NCI-H2196 treated with DMSO at 0.1 percent for 48 hours (cell line): ENCODE measurements at regions not wholly inside any gene's neighbourhood (a gene's known extent, or its start where the extent isn't known, plus 50 kb on each side); places are given as distances from the start of the nearest gene placed in this dataset.
"Not testable (repeated sequence)": the region's sequence is repeated elsewhere in the genome, so short reads cannot be mapped to it uniquely, and the experiment has no call there.

ENCODE experiments used
- DNase-seq: peaks from one replicate; lab custom pipeline; 2025; ENCODE audit not compliant: unreplicated experiment; lab: John Stamatoyannopoulos, UW

DNA sequence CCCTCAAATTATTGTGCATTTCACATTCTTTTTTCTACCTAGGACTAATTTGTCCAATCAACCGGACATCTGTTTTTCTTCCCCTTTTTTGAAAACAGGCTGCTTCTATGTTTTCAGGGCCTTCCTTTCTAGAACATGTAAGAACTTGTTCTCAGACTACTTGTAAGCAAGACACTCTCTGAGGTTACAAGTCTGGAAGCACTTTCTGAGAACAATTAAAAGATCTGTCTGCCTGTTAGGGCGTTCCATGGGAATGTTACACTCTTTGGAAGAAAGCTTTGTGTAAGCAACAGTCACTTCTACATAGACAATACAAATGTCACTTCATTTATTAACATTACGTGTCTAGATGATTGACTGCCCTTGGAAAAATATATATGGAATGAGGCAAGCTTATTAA is 50.9 kb upstream of the HSPB3 start:
- no peak for DNase-seq

DNA sequence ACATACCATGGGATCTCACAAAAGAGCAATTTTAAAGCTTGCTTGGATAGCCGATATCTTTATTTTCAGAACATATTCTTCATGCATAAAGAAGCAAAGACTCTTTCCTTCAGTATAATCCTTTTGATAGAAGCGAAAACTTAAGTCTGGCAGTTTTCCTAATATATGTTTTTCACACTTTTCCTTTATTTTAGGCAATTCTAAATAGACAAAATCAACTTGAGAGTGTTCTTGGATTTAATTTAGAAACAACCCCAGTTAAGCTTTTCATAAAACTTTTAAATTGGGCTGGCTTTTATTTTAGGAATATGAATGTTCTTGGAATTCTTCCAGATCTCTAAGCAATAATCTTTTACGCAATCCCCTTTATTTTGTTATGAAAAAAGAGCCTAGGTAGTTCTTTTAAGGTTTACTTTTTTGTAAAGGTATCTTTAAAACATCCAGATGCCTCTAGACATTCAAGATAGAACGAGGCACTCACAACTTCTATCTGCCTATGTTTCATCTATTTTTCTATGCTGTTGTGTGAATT is 51.5 kb upstream of the HSPB3 start:
- DNase-seq: no peak

DNA sequence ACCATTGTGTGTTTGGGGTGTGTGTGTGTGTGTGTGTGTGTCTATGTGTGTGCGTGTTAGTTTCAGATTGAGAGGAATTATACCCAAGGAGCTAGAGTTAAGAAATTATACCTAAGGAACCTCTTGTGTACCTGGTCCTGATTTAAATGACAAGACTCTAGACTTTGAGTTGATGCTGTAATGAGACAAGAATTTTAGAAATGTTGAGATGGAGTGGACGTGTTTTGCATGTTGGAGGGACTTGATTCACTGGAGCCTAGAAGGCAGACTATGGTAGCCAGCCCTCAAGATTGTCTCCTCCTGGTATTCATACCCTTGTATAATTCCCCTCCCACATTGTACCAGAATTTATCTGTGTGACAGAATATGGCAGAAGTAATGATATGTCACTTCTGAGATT is 52.4 kb upstream of the HSPB3 start:
- DNase-seq: no peak

DNA sequence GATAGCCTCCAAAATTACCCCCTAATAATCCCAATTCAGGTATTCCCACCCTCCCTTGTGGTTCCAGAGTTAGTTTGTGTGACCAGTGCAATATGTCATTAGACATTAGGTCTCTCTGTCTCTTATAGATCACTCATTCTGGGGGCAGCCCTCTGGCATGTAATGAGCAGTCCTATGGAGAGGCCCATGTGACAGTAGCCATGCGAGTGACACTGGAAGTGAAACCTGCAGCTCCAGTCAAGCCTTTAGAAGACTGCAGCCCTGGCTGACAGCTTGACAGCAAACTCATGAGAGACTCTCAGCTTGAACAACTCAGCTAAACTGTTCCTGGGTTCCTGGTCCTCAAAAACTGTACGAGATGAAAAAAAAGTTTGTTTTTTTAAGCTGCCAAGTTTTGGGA is 54.0 kb upstream of the HSPB3 start:
- DNase-seq: no peak

DNA sequence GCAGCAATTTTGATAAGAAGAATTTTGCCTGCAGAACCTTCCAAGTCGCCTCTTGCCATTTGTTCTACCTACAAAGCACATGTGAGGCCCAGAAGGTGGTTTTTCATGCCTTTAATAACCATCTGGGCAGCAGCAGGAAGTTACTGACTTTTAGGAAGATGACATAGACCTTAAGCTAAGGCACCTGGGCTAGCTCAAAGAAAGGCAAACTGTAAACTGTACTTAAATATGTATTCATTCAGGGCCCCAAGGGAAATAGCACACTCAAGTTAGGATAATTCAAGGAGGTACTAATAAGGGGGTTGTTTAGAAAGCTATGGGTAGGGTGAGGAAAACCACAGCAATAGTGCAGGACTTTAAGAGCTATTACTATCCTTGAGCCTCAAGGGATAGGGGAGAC is 57.3 kb upstream of the HSPB3 start:
- DNase-seq: no peak

DNA sequence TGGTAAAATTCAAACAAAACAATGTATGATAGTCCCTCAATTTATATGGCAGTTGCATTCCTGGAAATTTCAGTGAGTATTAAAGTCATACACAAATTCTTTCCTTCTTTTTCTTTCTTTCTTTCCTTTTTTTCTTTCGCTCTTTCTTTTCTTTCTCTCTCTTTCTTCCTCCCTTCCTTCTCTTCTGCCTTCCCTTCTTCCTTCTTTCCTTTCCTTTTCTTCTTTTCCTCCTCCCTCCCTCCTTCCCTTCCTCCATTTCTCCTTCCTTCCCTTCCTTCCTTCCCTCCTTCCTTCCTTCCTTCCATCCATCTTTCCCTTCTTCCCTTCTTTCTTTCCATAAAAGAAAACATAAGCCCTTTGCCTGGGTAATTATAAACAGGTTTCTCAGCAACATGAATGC is 58.1 kb upstream of the HSPB3 start:
- DNase-seq: no peak

DNA sequence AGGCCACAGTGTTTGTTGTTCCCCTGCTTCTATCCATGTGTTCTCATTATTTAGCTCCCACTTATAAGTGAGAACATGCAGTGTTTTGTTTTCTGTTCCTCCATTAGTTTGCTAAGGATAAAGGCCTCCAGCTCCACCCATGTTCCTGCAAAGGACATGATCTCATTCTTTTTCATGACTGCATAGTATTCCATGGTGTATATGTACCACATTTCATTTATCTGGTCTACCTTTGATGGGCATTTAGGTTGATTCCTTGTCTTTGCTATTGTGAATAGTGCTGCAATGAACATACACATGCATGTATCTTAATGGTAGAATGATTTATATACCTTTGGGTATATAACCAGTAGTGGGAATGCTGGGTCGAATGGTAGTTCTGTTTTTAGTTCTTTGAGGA is 62.5 kb upstream of the HSPB3 start:
- not testable (repeated sequence) for DNase-seq

DNA sequence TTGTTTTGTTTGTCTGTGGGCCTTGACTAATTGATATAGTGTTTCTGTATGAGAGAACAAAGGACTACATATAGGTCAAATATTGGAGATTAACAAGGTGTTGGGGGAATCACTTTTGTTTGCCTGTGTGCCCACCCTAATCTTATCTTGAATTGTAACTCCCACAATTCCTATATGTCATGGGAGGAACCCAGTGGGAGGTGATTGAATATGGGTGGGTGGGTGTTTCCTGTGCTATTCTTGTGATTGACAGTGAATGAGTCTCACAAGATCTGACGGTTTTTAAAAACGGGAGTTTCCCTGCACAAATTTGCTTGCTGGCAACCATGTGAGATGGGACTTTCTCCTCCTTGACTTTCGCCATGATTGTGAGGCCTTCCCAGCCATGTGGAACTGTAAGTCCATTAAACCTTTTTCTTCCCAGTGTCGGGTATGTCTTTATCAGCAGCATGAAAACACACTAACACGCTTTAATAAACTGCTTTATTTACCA is 64.9 kb upstream of the HSPB3 start:
- no peak for DNase-seq

DNA sequence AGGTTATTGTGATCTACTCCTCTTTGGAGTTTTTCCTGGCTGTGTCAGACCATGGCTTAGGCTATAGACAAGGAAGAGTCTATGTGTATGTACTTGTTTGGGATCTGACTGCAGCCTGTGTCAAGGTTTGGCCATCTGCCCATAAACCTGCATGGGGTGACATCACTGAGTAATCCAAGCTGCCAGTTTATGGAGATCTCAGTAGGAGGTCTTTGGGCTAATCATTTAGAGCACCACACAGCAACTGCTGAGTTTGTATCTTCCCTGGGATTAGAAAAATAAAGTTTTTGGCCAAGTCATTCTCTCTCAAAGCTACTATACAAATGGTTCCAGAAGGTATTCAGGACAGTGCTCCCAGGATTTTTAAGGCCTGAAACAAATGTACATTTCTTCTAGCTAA is 65.5 kb upstream of the HSPB3 start:
- DNase-seq: peak; percentile 37

DNA sequence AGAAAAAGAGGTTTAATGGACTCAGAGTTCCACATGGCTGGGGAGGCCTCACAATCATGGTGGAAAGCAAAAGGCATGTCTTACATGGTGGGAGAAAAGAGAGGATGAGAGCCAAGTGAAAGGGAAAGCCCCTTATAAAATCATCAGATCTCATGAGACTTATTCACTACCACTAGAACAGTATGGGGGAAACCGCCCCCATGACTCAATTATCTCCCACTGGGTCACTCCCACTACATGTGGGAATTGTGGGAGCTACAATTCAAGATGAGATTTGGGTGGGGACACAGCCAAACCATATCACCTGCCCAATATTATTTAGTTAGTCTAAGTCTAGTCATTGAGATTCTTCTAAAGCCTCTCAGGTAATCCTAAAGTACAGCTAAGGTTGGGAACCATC is 66.1 kb upstream of the HSPB3 start:
- not testable (repeated sequence) for DNase-seq

DNA sequence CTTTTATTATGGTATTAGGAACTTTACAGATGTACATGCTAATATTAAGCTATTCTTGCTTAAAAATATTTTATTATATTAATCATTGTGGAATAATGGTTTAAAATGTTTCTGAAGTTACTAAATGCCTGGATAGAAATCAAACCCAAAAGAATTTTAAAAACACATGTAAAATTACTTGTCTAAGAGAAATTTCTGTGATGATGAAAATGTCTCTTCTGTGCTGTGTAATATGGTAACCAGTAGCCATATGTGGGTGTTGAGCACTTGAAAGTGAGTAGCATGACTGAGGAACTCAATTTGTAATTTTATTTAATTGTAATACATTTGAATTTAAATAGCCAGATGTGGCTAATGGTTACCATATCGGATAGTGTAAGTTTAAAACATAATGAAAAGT is 66.7 kb upstream of the HSPB3 start:
- no peak for DNase-seq

DNA sequence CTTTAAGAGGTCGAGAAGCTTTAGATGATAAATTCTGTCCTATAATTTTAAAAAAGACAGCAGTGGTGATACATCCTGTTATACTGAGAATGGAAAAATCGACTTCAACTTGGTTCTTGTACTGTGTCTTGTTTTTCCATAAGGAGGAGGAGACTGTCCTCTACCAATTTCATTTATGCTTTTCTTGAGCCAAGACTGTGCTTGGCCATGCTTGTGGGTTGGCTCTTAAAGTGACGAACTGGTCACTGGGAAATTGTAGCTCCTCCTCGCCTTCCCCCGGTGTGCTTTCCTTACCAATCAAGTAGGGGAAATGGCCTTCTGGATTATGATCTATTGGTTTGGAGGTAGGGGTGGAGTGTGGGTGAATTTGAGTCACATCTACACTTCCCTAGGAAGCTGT is 67.1 kb upstream of the HSPB3 start:
- no peak for DNase-seq

DNA sequence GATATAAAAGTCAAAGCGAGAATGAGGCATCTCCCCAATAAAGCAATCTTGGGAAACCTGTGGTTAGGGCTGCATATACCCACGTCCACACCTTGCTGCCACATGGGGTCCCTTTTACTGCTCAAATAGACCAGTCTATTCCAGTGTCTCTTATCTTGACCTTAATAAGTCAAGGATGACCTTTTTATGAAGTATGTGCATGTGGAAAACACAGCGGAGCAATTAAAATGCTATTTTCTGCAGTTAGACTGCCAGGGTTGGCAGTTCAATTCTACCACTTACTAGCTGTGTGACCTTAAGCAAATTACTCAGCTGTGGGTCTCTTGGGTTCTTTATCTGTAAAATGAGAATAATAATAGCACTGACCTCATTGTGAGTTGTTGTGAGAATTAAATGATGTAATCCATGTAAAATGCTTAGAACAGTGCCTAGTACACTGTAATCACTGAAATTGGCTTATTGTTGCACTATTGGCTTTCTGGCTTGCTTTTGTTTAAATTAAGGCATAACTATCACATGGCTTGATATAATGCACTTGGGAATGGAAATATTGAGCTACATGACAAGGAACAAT is 67.8 kb upstream of the HSPB3 start:
- no peak for DNase-seq

DNA sequence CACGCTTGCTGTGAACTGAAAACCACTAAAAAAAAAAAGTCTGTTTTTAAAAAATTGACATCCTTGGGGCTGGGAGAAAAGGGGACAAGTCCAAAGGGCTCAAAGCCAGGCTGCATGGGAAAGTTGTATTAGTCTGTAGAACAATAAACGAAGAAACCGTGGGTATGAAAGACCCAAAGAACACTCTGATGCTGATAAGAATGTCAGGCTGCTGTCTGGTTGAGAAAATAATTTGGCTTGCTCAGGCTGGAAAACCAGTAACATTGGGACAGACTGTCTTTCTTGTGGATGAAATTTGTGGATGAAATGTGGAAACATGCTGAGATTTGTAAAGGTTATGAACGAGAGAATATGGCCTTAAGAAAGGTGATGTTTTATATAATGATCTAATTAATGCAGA is 68.5 kb upstream of the HSPB3 start:
- DNase-seq: no peak

DNA sequence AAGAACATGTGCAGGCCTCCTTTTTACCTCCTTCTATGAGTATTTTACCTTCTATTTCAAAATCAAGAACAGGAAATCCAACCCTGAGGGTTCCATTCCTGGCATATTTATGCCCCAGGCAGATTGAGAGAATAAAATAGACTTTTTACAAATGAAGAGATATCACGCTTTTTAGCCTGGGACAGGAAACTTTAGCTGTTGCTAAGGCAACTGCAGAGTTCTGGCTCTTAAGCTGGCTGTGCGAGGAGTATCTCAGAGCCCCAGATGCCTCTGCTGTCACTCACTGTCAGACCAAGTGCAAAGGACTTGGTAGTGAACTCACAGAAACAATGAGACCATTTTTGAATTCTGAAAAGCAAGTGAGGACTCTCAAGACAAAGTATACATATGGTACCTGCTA is 69.5 kb upstream of the HSPB3 start:
- no peak for DNase-seq

DNA sequence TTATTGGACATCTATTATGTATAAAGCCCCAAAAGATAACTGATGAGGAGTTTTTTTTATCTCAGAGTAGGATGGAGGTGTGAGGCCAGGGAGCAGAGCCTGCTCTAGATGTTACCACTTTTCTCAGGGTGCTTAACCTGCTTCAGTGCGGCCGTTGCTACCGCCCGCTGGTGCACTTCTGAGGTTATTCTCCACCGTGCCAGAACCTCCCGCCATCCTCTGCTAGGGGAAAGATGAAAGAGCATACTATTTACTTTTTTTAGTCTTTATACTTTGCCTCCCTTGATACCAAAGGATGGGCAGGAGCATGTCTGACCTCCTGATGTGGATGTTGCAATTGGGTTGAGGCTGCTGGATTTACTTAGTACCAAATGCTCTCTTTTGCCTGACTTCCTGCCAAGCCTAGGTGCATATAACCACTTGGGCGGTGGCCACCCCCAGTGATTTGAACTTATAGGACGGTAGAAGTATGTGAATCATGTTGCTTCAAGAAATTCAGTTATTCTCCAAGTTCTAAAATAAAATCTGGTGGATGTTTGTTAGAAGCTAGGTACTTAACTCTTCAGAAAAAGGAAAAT is 71.1 kb upstream of the HSPB3 start:
- DNase-seq: no peak

DNA sequence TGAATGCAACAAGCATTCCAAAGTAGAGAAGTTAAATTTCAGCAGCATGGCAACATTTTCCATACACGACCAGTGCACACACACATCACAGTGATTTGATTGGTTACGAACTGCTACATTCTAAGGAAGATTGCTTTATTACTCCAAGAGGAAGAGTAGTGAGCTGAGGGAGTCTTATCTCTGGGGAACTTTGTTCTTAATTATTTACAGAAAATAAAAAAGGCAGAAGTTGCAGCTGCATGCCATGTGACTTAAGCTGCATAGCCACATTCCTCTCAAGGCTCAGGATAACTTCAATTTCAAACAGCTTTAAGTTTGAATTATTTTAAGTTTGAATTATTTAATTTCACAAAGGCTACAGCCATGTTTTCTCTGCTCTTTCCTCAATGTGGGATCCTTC is 71.6 kb upstream of the HSPB3 start:
- DNase-seq: no peak

DNA sequence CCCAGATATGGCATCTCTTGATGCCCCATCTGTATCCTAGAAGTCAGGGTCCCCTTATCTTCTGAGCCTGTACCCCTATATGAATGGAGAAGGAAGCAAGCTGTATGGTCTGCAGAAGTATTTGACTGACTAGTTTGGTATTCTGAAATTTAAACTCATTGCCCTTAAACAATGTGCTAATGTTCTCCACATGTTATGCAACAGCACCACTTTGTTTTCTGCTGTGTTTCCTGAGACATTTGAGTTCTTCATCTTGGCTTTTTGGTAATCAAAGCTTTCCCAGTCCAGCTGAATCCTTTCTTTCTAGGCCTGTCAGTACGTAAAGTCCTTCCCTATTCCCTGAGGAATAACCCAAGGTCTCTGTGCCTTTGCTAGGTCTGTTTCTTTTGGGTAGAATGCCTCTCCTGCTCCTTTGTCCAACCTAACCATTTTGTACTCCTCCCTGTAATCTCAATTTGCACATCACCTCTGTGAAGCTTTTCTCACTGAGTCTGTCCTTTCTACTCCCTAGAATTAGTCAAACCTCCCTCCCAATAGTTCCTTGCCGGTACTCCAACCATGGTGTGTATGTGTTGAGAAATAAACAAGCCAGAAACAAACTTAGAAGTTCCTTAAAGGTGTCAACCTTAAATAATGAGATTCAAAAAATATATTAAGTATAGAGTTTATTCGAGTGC is 72.1 kb upstream of the HSPB3 start:
- no peak for DNase-seq

DNA sequence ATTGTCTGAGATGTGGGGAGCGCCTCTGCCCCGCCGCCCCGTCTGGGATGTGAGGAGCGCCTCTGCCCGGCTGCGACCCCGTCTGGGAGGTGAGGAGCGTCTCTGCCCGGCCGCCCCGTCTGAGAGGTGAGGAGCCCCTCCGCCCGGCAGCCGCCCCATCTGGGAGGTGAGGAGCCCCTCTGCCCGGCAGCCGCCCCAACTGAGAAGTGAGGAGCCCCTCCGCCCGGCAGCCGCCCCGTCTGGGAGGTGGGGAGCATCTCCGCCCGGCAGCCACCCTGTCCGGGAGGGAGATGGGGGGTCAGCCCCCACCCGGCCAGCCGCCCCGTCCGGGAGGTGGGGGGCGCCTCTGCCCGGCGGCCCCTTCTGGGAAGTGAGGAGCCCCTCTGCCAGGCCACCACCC is 70.9 kb upstream of the ARL15 start:
- DNase-seq: not testable (repeated sequence)

DNA sequence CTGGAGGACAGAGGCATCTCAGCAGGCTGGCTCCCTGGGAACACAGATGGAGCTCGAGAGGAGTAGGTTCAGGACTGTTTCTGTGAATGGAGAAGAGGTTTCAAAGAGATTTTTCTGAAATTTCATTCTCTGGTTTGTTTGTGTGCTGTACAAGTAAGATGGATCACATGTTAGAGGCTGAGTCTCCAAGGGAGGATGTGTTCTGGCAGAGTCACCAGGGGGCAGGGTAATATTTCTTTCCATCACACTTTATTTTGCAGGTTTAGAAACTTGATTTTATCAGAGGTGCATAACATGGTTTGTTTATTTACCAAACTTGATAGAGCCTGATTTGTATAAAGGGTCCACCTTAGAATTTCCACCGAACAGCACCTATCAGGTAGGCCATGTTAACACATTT is 69.2 kb upstream of the ARL15 start:
- no peak for DNase-seq

DNA sequence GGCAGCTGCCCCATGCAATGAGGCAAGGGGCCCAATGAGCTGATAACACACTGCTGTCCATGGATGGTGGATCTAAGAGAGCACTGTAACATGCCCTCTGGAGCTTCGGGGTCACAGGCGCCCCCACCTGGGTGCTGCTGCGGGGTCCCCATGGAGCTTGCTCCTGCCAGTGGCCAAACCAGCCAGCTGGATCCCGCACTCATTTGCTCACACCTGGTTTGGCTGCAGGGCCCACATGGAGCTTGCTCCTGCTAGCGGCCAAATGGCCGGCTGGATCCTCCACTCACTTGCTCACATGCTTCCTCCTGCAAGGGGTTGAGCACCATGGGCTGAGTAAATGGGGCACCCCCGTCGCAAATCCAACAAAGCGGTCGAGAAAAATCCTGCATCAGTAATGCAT is 68.3 kb upstream of the ARL15 start:
- DNase-seq: no peak

DNA sequence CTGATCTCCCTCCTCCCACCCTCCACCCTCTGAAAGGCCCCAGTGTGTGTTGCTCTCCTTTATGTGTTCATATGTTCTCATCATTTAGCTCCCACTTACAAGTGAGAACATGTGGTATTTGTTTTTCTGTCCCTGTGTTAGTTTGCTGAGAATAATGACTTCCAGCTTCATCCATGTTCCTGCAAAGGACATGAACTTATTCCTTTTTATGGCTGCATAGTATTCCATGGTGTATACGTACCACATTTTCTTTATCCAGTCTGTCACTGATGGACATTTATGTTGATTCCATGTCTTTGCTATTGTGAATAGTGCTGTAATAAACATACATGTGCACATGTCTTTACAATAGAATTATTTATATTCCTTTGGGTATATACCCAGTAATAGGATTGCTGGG is 67.0 kb upstream of the ARL15 start:
- not testable (repeated sequence) for DNase-seq

DNA sequence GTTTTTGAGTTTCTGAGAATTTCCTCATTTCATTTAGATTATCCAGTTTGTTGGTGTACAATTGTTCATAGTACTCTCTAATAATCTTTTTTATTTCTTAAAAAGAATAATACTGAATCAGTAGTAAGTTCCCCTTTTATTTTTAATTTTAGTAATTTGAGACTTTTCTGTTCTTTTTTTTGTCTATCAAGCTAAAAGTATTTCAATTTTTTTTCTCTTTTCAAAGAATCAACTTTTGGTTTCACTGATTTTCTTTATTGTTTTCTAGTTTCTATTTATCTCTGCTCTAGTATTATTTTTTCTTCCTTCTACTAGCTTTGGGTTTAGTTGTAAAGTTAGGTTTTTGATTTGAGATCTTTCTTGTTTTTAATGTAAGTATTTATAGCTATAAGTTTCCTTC is 60.6 kb upstream of the ARL15 start:
- no peak for DNase-seq
